BLaER1 treated with 17β-estradiol and CSF1 and Interleukin-3, amounts not matched to agents 10 nM and 100 nM (cell line): ENCODE measurements at regions not wholly inside any gene's neighbourhood (a gene's known extent, or its start where the extent isn't known, plus 50 kb on each side); places are given as distances from the start of the nearest gene placed in this dataset.

Experiments
- H3K27ac ChIP-seq, 11 experiments: shearing (Covaris generic); formaldehyde crosslinking; 2 replicates each; pipeline ENCODE4 v1.8.1; 2022
- H3K27me3 ChIP-seq, 11 experiments: shearing (Covaris generic); formaldehyde crosslinking; 2 replicates each; pipeline ENCODE4 v1.8.1; 2022
- H3K36me3 ChIP-seq, 11 experiments: shearing (Covaris generic); formaldehyde crosslinking; 2 replicates each; pipeline ENCODE4 v1.8.1; 2022
- H3K4me1 ChIP-seq, 10 experiments: shearing (Covaris generic); formaldehyde crosslinking; 2 replicates each; pipeline ENCODE4 v1.8.1; 2022
- H3K4me2 ChIP-seq, 11 experiments: shearing (Covaris generic); formaldehyde crosslinking; 2 replicates each; pipeline ENCODE4 v1.8.1; 2022
- H3K4me3 ChIP-seq, 10 experiments: shearing (Covaris generic); formaldehyde crosslinking; 2 replicates each; pipeline ENCODE4 v1.8.1; 2022
- H3K9ac ChIP-seq, 11 experiments: shearing (Covaris generic); formaldehyde crosslinking; 2 replicates each; pipeline ENCODE4 v1.8.1; 2022
- H3K9me3 ChIP-seq, 11 experiments: shearing (Covaris generic); formaldehyde crosslinking; replicated peaks in 1 of 11; 2 replicates each; pipeline ENCODE4 v1.8.1; 2022
- H4K20me1 ChIP-seq, 11 experiments: shearing (Covaris generic); formaldehyde crosslinking; 2 replicates each; pipeline ENCODE4 v1.8.1; 2022
- Cebpa-rat ChIP-seq, 11 experiments: shearing (Covaris generic); IDR thresholded peaks; 2 replicates each; pipeline ENCODE4 v1.8.1; 2022

GRCh38 chr6:105644691-105645090, 241.8 kb upstream of the PREP start:
- Histone ChIP-seq H3K9ac (no peak overlapping the region), H3K27ac (no peak overlapping the region), H3K27me3 (no peaks in the 10 kb centered on the region), H3K4me2 (no peak overlapping the region), H4K20me1 (no peaks in the 10 kb centered on the region), H3K4me1 (peaks cover 0 to 22% (median 7%) of the 10 kb centered on the region in 10 experiments; a peak in 11 of 20 replicates), H3K36me3 (no peaks in the 10 kb centered on the region), H3K9me3 (no peaks in the 10 kb centered on the region; a peak in 1 of 22 replicates), H3K4me3 (no peak overlapping the region)
- TF ChIP-seq Cebpa-rat (IDR thresholded peaks at IDR 0.05), result no peak

- no peaks in the 10 kb centered on the region; a peak in 1 of 22 replicates for H3K9me3 ChIP-seq
- no peaks in the 10 kb centered on the region for H4K20me1 ChIP-seq
- H3K27ac ChIP-seq, result peak overlapping the region in 1 of 11 experiments; percentile 12; a peak in 1 of 22 replicates
- no peaks in the 10 kb centered on the region for H3K36me3 ChIP-seq
- H3K27me3 ChIP-seq, result no peaks in the 10 kb centered on the region
- TF ChIP-seq Cebpa-rat (IDR thresholded peaks at IDR 0.05), result no peak
- no peak overlapping the region for H3K9ac ChIP-seq
- H3K4me1 ChIP-seq, result peaks cover 0 to 22% (median 7%) of the 10 kb centered on the region in 10 experiments; a peak in 11 of 20 replicates
- H3K4me2 ChIP-seq, result no peak overlapping the region
- H3K4me3 ChIP-seq, result no peak overlapping the region
These were observed 241.2 kb upstream of the PREP start for GRCh38 chr6:105644073-105644489.

DNA sequence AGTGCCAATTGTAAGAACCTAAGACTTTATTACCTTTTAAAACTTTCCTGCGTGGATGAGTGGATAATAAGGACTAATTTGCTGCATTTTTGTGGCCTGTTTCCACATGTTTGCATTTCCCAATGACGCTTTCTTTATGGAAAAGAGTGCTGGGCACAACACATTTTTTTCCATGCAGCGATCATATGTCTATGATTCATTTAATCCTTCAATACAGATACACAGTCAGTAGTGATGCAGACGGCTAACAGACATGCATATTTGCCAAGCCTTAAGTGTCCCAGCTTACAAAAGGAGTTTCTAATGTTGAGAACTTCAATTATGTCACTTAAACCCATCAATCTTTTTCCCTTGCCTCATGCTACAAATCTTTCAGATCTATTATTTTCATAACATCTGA, 239.8 kb upstream of the PREP start:
- Histone ChIP-seq H3K4me2 (no peak overlapping the region), H3K9ac (no peak overlapping the region), H4K20me1 (no peaks in the 10 kb centered on the region), H3K36me3 (no peaks in the 10 kb centered on the region), H3K9me3 (no peaks in the 10 kb centered on the region; a peak in 1 of 22 replicates), H3K4me1 (peaks cover 0 to 22% (median 7%) of the 10 kb centered on the region in 10 experiments; a peak in 11 of 20 replicates), H3K27ac (no peak overlapping the region), H3K4me3 (no peak overlapping the region), H3K27me3 (no peaks in the 10 kb centered on the region)
- TF ChIP-seq Cebpa-rat (IDR thresholded peaks at IDR 0.05), result no peak

- peak overlapping the region in 2 of 11 experiments; percentile 5 to 11; a peak in 1 of 22 replicates for H3K4me2 ChIP-seq
- H3K27ac ChIP-seq, result no peak overlapping the region
- no peaks in the 10 kb centered on the region; a peak in 1 of 22 replicates for H3K9me3 ChIP-seq
- no peaks in the 10 kb centered on the region for H3K36me3 ChIP-seq
- no peak for TF ChIP-seq Cebpa-rat (IDR thresholded peaks at IDR 0.05)
- H3K27me3 ChIP-seq, result no peaks in the 10 kb centered on the region
- no peak overlapping the region for H3K9ac ChIP-seq
- no peaks in the 10 kb centered on the region for H4K20me1 ChIP-seq
- peaks cover 0 to 14% (median 6%) of the 10 kb centered on the region in 10 experiments; a peak in 11 of 20 replicates for H3K4me1 ChIP-seq
- no peak overlapping the region for H3K4me3 ChIP-seq
These were observed 238.6 kb upstream of the PREP start for GRCh38 chr6:105641504-105641903.

- Histone ChIP-seq H3K27me3 (no peaks in the 10 kb centered on the region), H3K4me3 (no peak overlapping the region), H3K27ac (no peak overlapping the region)
These were observed 236.2 kb upstream of the PREP start for GRCh38 chr6:105639124-105639523.

GRCh38 chr6:105633814-105634213, 230.9 kb upstream of the PREP start:
- no peaks in the 10 kb centered on the region for H3K27me3 ChIP-seq
- no peaks in the 10 kb centered on the region for H4K20me1 ChIP-seq
- H3K4me2 ChIP-seq, result no peak overlapping the region
- no peak overlapping the region for H3K9ac ChIP-seq
- TF ChIP-seq Cebpa-rat (IDR thresholded peaks at IDR 0.05), result no peak
- peaks cover 0 to 27% (median 9%) of the 10 kb centered on the region in 11 experiments; a peak in 13 of 22 replicates for H3K9me3 ChIP-seq
- peaks cover 0 to 5% (median 0%) of the 10 kb centered on the region in 10 experiments; a peak in 1 of 20 replicates for H3K4me1 ChIP-seq
- no peak overlapping the region for H3K4me3 ChIP-seq
- H3K36me3 ChIP-seq, result no peaks in the 10 kb centered on the region
- H3K27ac ChIP-seq, result no peak overlapping the region

More at GRCh38 chr6:105639124-105639523, 236.2 kb upstream of the PREP start:
- H3K4me2 ChIP-seq, result no peak overlapping the region
- H3K36me3 ChIP-seq, result no peaks in the 10 kb centered on the region
- no peak for TF ChIP-seq Cebpa-rat (IDR thresholded peaks at IDR 0.05)
- H3K4me1 ChIP-seq, result peaks cover 0 to 10% (median 3%) of the 10 kb centered on the region in 10 experiments; a peak in 5 of 20 replicates
- no peak overlapping the region for H3K9ac ChIP-seq
- no peaks in the 10 kb centered on the region for H4K20me1 ChIP-seq
- H3K9me3 ChIP-seq, result peaks cover 0 to 5% (median 0%) of the 10 kb centered on the region in 11 experiments; a peak in 1 of 22 replicates

- peaks cover 0 to 24% (median 8%) of the 10 kb centered on the region in 11 experiments; a peak in 12 of 22 replicates for H3K9me3 ChIP-seq
- H3K4me3 ChIP-seq, result no peak overlapping the region
- no peak for TF ChIP-seq Cebpa-rat (IDR thresholded peaks at IDR 0.05)
- H3K36me3 ChIP-seq, result no peaks in the 10 kb centered on the region
- H4K20me1 ChIP-seq, result no peaks in the 10 kb centered on the region
- no peak overlapping the region for H3K9ac ChIP-seq
- H3K4me1 ChIP-seq, result peaks cover 0 to 6% (median 0%) of the 10 kb centered on the region in 10 experiments; a peak in 5 of 20 replicates
- no peak overlapping the region for H3K4me2 ChIP-seq
- no peak overlapping the region for H3K27ac ChIP-seq
- no peaks in the 10 kb centered on the region for H3K27me3 ChIP-seq
These were observed 225.4 kb upstream of the PREP start for GRCh38 chr6:105628156-105628860.

GRCh38 chr6:105626295-105627158, 223.6 kb upstream of the PREP start:
- no peaks in the 10 kb centered on the region for H4K20me1 ChIP-seq
- H3K4me3 ChIP-seq, result no peak overlapping the region
- peaks cover 0 to 16% (median 0%) of the 10 kb centered on the region in 11 experiments; a peak in 2 of 22 replicates for H3K9me3 ChIP-seq
- H3K4me2 ChIP-seq, result no peak overlapping the region
- no peaks in the 10 kb centered on the region for H3K36me3 ChIP-seq
- no peak for TF ChIP-seq Cebpa-rat (IDR thresholded peaks at IDR 0.05)
- H3K4me1 ChIP-seq, result peaks cover 0 to 15% (median 2%) of the 10 kb centered on the region in 10 experiments; a peak in 11 of 20 replicates
- no peak overlapping the region for H3K9ac ChIP-seq
- H3K27me3 ChIP-seq, result no peaks in the 10 kb centered on the region
- no peak overlapping the region for H3K27ac ChIP-seq

DNA sequence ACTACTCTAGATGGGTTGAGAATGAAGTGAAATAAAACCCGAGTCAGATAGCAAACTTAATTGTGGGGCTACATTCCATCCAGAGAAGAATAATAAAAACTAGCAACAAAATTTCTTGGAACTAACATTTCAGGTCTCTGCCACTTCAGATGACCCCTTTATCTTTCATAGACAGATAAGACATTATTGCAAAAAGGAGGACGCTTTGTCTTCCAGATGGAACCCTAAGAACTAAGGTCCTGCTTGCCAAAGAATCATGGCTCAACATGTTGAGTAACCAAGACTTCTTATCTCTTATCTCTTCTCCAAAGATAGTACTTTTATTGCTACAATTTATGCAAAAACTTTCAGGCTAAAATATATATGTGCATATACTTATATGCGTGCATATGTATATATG, 221.1 kb upstream of the PREP start:
- Histone ChIP-seq H3K4me2 (no peak overlapping the region), H3K9ac (no peak overlapping the region), H3K4me3 (no peak overlapping the region), H3K36me3 (no peaks in the 10 kb centered on the region), H3K9me3 (peaks cover 0 to 9% (median 0%) of the 10 kb centered on the region in 11 experiments; a peak in 4 of 22 replicates), H3K4me1 (peaks cover 11 to 40% (median 22%) of the 10 kb centered on the region in 10 experiments), H3K27ac (no peak overlapping the region), H4K20me1 (no peaks in the 10 kb centered on the region), H3K27me3 (no peaks in the 10 kb centered on the region)
- TF ChIP-seq Cebpa-rat (IDR thresholded peaks at IDR 0.05), result no peak
